NCI-H2227 treated with DMSO at 0.1 percent for 48 hours (cell line): ENCODE measurements at regions not wholly inside any gene's neighbourhood (a gene's known extent, or its start where the extent isn't known, plus 50 kb on each side); places are given as distances from the start of the nearest gene placed in this dataset.

Experiments
- DNase-seq: peaks from one replicate; lab custom pipeline; 2025; lab: John Stamatoyannopoulos, UW

GRCh38 chr2:239765076-239765845, 259.9 kb downstream of the NDUFA10 start:
- no peak for DNase-seq

- no peak for DNase-seq
Observed at GRCh38 chr2:239763433-239764097, 261.6 kb downstream of the NDUFA10 start.

GRCh38 chr2:239762655-239763269, 262.4 kb downstream of the NDUFA10 start:
- DNase-seq: no peak

GRCh38 chr2:239762106-239762505, 263.0 kb downstream of the NDUFA10 start:
- no peak for DNase-seq

- no peak for DNase-seq
Observed at GRCh38 chr2:239760596-239760995, 264.5 kb downstream of the NDUFA10 start.

- no peak for DNase-seq
Observed at GRCh38 chr2:239758279-239758877, 266.8 kb downstream of the NDUFA10 start.

GRCh38 chr2:239756790-239757760, 268.1 kb downstream of the NDUFA10 start:
- DNase-seq: no peak

GRCh38 chr2:239756031-239756789, 268.9 kb downstream of the NDUFA10 start:
- DNase-seq: no peak

GRCh38 chr2:239753401-239753837, 271.7 kb downstream of the NDUFA10 start:
- no peak for DNase-seq

- DNase-seq: no peak
Observed at GRCh38 chr2:239752951-239753350, 272.2 kb downstream of the NDUFA10 start.

GRCh38 chr2:239751679-239752355, 273.3 kb downstream of the NDUFA10 start:
- no peak for DNase-seq

GRCh38 chr2:239750929-239751678, 274.0 kb downstream of the NDUFA10 start:
- DNase-seq: no peak

- DNase-seq: no peak
Observed at GRCh38 chr2:239750045-239750835, 274.9 kb downstream of the NDUFA10 start.

GRCh38 chr2:239749272-239749873, 275.8 kb downstream of the NDUFA10 start:
- no peak for DNase-seq

GRCh38 chr2:239748811-239749210, 276.3 kb downstream of the NDUFA10 start:
- DNase-seq: no peak

GRCh38 chr2:239747771-239748170, 277.4 kb downstream of the NDUFA10 start:
- DNase-seq: no peak

GRCh38 chr2:239747274-239747673, 277.9 kb downstream of the NDUFA10 start:
- no peak for DNase-seq
